Right lobe of liver (tissue), 6 donors: ENCODE measurements at regions not wholly inside any gene's neighbourhood (a gene's known extent, or its start where the extent isn't known, plus 50 kb on each side); places are given as distances from the start of the nearest gene placed in this dataset.

Experiments used
- ATAC-seq, 4 donors: fragments of 200-7000 bp; cut with Tn5 transposase; one replicate each; pipeline ENCODE4 v1.9.1; 2020; ENCODE audit warnings: mild to moderate bottlenecking in 4 of 4, moderate library complexity in 4 of 4
- DNase-seq, 3 donors: peaks; one replicate each; pipeline ENCODE4 v3.0.0-alpha.2; 2020
- H3K27ac ChIP-seq, 3 donors: fragments of 200-600 bp; one replicate each; pipeline ENCODE4 v1.8.0; 2022
- H3K27me3 ChIP-seq, 2 donors: fragments of 200-600 bp; one replicate each; pipeline ENCODE4 v1.8.0; 2022
- H3K36me3 ChIP-seq, 4 donors: fragments of 200-600 bp; sonication (generic) in 1 of 4; one replicate each; pipeline versions ENCODE4 v1.5.1 to v1.8.0; 2017 to 2022; ENCODE audit warnings: control low read depth in 1 of 4
- H3K4me1 ChIP-seq, 4 donors: fragments of 200-600 bp; sonication (generic) in 1 of 4; one replicate each; pipeline versions ENCODE4 v1.5.1 to v1.8.0; 2017 to 2022; ENCODE audit warnings: control low read depth in 1 of 4
- H3K4me3 ChIP-seq, 3 donors: fragments of 200-600 bp; one replicate each; pipeline ENCODE4 v1.8.0; 2022
- H3K9me3 ChIP-seq, 4 donors: fragments of 200-600 bp; sonication (generic) in 1 of 4; one replicate each; pipeline versions ENCODE4 v1.5.1 to v1.8.0; 2017 to 2022; ENCODE audit warnings: control low read depth in 1 of 4
- CTCF ChIP-seq, 4 donors: fragments of 200-600 bp in 3 of 4; fragments of 450-650 bp in 1 of 4; IDR thresholded peaks; one replicate each; pipeline versions ENCODE4 v1.5.1 to v1.8.0; 2016 to 2022; ENCODE audit warnings: antibody characterized with exemption in 4 of 4, mild to moderate bottlenecking in 2 of 4
- POLR2A ChIP-seq: fragments of 450-650 bp; IDR thresholded peaks from one replicate; pipeline ENCODE4 v1.6.1; 2017; ENCODE audit warnings: antibody characterized with exemption, mild to moderate bottlenecking
- WGBS: methylation state at CpG from one replicate; pipeline ENCODE4 v1.1.6; 2018; ENCODE audit warnings: low coverage, low lambda C conversion rate; ENCODE audit not compliant: insufficient coverage; ENCODE audit errors: missing lambda C conversion rate; 5-methylcytosine and 5-hydroxymethylcytosine counted together
- intact Hi-C, 2 donors: fragments of 100-400 bp; cut with DNase I; formaldehyde crosslinking; loops; one replicate each; pipeline versions ENCODE4 v1.11.2 to v1.14.1; 2022
- donor health status: DM: no; HTN: yes; CAD: no.
- donor health status: DM: no; HTN: no; CAD: no.
- donor health status: DM: no; HTN: no; CAD: no.
- donor health status: DM: no; HTN: yes; CAD: no.
- donor health status: DM: no; HTN: yes; CAD: no.

DNA sequence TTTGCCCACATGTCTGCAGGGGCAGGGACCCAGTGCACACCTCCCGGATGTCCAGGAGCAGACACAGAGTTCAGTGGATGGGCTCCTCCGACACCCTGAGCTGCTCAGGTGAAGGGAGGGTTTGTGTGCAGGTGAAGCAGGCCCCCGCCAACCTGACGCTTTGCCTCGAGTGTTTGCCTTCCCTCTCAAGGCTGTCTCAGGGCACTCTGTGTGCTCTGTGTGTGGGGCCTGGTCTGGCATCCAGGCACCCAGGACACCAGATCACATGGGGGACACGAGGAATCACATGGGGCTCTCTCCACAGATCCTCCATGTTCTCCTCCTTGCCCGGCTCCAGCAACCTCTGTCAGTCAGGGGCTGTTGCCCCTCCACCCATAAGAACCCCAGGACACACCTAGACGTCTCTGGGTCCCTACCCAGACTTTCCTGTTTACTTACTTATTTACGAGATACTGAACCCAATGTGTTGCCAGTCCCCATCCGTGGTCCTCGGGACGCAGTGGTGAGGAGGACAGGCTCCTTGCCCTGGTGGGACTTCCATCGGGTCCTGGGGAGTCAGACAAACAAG is 99.5 kb downstream of the HTR5A start:
- DNase-seq = no peak
- 65% methylated on average over 7 of the region's 13 CpGs for WGBS
- no peak for ATAC-seq
- Histone ChIP-seq H3K27me3 (no peaks in the 10 kb centered on the region), H3K36me3 (no peaks in the 10 kb centered on the region), H3K9me3 (no peaks in the 10 kb centered on the region), H3K4me3 (no peak overlapping the region), H3K4me1 (no peaks in the 10 kb centered on the region), H3K27ac (no peak overlapping the region)
- intact Hi-C loops = no loop called here
- TF ChIP-seq CTCF (IDR thresholded peaks at IDR 0.05) = no peak
- TF ChIP-seq POLR2A = no peak

GRCh38 chr7:155170331-155170730 is 100.2 kb downstream of the HTR5A start:
- H3K4me1 ChIP-seq = no peaks in the 10 kb centered on the region
- H3K27me3 ChIP-seq = no peaks in the 10 kb centered on the region
- no peaks in the 10 kb centered on the region for H3K36me3 ChIP-seq
- no peak overlapping the region for H3K27ac ChIP-seq
- no peaks in the 10 kb centered on the region for H3K9me3 ChIP-seq
- H3K4me3 ChIP-seq = no peak overlapping the region
- 85% methylated on average over 8 of the region's 8 CpGs for WGBS
- no peak for DNase-seq
- TF ChIP-seq CTCF (IDR thresholded peaks at IDR 0.05) (no peak), POLR2A (no peak)
- intact Hi-C loops = no loop called here
- ATAC-seq = no peak

DNA sequence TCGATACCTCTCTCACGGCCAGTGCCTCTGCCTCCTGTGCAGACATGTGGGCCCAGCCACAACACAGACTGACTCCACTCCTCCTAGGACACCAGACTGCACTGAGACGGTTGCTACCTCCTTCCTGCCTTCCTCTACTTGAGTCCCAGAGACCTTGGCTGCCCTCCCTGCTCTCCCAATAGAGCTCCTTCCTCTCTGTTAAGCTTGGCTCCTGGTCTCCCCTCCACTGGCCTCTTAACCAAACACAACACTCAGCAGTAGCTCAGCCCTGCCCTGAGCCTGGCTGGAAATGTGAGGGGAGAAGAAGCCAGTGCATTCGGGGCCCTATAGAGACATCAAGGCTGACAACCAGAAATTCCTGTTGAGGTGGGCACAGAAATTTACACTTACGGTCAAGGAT is 102.0 kb downstream of the HTR5A start:
- no peak for DNase-seq
- H3K36me3 ChIP-seq = no peaks in the 10 kb centered on the region
- 47% methylated on average over 3 of the region's 5 CpGs for WGBS

GRCh38 chr7:155173905-155174304 is 103.8 kb downstream of the HTR5A start:
- ATAC-seq = no peak
- WGBS = 77% methylated on average over 9 of the region's 9 CpGs
- DNase-seq = no peak
- Histone ChIP-seq H3K4me1 (no peaks in the 10 kb centered on the region), H3K27ac (no peak overlapping the region), H3K36me3 (no peaks in the 10 kb centered on the region), H3K4me3 (no peak overlapping the region), H3K9me3 (no peaks in the 10 kb centered on the region), H3K27me3 (no peaks in the 10 kb centered on the region)
- TF ChIP-seq CTCF (IDR thresholded peaks at IDR 0.05) = no peak
- TF ChIP-seq POLR2A = no peak
- intact Hi-C loops = no loop called here

More for the DNA sequence above, 102.0 kb downstream of the HTR5A start:
- Histone ChIP-seq H3K27ac (no peak overlapping the region), H3K27me3 (no peaks in the 10 kb centered on the region), H3K4me1 (no peaks in the 10 kb centered on the region), H3K9me3 (no peaks in the 10 kb centered on the region), H3K4me3 (no peak overlapping the region)
- no peak for ATAC-seq
- intact Hi-C loops = no loop called here
- no peak for TF ChIP-seq POLR2A
- TF ChIP-seq CTCF (IDR thresholded peaks at IDR 0.05) = no peak

DNA sequence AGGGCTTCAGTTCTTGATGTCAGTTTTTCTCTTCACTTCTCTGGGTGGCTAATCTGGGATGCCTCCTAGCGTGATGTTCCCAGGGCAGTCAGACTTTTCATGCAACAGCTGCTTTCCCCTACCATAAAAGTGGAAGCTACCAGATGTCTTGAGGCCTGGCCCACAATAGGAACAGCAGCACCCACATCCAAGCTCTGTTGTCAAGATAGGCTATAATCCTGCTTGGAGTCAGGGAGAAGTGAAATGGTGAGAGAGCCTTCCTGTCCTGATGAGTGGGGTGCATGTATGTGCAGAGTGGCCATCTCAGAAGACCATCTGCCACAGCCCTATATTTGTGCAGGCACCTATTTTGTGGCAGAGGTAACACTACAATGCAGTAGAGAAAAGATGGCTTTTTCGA is 108.0 kb downstream of the HTR5A start:
- H3K4me1 ChIP-seq = no peaks in the 10 kb centered on the region
- H3K27me3 ChIP-seq = no peaks in the 10 kb centered on the region
- no peak for ATAC-seq
- no peaks in the 10 kb centered on the region for H3K36me3 ChIP-seq
- no peak for DNase-seq
- intact Hi-C loops = no loop called here
- WGBS = 82% methylated on average over 2 of the region's 2 CpGs
- no peak overlapping the region for H3K4me3 ChIP-seq
- no peak overlapping the region for H3K27ac ChIP-seq
- H3K9me3 ChIP-seq = no peaks in the 10 kb centered on the region
- TF ChIP-seq POLR2A = no peak
